CMK (cell line): ENCODE measurements at regions not wholly inside any gene's neighbourhood (a gene's known extent, or its start where the extent isn't known, plus 50 kb on each side); places are given as distances from the start of the nearest gene placed in this dataset.
A peak's percentile ranks its signal among the peaks of the same experiment; 100 is the strongest.
"Not testable (repeated sequence)": the region's sequence is repeated elsewhere in the genome, so short reads cannot be mapped to it uniquely, and the experiment has no call there.

Experiments used
- DNase-seq: peaks from one replicate; pipeline ENCODE4 v3.0.0-alpha.2; 2010; ENCODE audit warnings: low read depth

DNA sequence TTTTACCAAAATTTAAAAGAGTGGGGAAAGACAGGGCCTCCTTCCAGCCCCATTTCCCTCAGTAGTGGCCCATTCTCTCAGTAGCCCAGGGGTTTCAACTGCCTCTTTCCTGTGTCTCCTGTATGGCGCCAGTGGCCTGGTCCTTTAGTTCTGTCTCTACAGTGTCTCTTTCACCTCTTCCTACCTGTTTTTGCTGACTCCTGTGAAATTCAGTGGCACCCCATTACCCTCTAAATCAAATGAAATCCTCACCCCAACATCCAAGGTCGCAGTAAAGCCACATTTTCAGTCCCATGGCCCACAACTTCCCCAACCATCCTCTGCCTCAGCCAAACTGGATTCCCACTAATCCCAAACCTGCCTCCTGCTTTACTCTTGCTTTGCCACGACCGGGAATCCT lies 200.7 kb downstream of the IPMK start:
- no peak for DNase-seq

DNA sequence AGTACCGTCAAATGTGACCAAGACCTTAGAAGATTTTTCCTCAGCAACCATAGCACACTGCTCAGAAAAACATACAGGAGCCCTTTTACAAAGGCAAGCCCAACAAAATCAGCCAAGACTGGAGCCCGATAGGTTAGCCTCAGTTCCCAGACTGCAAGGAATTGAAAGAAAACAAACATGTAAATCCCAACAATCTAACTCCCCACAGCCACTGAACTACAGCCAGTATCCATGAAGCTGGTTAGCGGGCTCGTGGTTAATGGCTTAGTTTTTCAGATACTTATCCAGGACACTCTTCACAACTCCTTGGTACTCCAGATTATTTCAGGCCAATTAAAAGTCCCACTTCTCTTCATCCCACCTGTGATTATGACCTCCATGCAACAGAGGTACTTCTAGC lies 201.6 kb downstream of the IPMK start:
- DNase-seq = no peak

DNA sequence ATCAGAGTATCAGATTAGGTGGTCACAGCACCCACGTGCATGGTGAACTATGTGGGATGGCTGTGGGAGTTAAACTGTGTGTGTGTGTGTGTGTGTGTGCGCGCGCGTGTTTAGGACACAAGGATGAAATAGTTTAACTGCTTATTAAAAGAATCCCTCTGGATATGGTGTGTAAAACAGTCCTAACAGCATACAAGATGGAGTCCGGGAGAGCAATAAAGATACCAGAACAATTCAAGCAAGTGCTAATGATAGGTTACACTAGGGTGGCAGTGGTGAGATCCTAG lies 202.2 kb downstream of the IPMK start:
- no peak for DNase-seq

DNA sequence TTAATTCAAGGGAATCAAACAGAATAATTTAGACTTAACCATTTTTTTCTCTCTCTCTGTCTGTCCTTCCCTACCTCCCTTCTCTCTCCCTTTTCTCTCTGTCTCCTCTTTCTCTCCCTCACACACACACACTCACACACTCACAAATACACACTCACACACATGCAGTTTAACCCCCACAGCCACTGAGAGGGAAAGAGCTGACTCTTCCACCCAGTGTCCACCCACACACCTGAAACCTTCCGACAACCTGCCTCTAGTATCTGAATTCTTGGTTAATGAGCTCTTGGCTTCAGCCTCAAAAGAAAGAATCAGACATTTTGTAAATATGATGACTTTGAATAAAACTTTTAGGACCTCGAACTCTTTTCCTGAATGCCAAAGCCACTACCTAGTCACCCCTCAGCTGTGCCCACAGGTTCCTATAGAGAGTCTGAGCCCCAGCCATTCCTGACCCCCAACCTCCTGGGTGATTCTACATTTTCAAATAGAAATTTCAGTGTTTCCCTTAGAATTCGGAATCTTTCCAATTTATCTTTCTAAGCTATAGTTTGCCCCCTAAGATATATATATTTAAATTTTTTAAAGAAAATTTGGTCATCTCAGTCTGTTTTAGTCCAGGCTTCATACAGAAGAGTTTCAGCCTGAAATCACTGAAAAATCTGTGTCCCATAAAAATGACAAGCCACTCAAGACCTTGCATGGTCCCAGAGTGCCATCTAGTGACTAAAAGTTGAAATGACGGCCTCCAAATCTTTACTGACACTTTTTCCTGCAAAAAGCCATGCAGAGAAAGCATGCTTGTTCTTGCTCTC lies 202.8 kb downstream of the IPMK start:
- DNase-seq = peak; percentile 27

DNA sequence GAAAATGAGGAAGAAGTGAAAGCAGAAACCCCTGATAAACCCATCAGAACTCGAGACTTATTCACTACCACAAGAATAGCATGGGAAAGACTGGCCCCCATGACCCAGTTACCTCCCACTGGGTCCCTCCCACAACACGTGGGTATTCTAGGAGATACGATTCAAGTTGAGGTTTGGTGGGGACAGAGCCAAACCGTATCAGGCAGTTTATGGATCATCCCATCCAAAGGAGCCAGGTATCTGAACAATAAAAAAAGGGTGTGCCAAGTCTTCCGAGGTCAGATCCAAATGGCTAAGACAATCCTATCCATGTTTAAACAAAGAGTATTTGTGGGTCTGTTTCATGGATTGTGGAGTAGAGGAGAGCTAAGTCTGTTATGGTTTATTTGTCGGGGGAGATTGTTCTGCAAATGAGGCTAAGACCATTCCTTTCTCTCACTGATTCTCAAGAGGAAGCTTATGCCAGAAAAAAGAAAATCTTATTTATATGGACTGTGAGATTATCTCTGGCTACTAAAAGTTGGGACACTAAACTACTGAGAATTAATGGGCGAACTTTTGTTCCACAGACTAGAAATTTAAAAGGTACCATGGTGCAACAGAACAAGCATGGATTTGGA lies 203.7 kb downstream of the IPMK start:
- DNase-seq = no peak

DNA sequence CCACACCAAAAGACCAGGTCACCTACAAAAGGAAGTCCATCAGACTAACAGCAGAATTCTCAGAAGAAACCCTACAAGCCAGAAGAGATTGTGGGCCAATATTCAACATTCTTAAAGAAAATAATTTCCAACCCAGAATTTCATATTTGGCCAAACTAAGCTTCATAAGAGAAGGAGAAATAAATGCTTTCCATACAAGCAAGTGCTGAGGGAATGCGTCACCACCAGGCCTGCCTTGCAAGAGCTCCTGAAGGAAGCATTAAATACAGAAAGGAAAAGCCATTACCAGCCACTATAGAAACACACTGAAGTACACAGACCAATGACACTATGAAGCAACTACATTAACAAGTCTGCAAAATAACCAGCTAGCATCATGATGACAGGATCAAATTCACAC lies 209.0 kb downstream of the IPMK start:
- not testable (repeated sequence) for DNase-seq

DNA sequence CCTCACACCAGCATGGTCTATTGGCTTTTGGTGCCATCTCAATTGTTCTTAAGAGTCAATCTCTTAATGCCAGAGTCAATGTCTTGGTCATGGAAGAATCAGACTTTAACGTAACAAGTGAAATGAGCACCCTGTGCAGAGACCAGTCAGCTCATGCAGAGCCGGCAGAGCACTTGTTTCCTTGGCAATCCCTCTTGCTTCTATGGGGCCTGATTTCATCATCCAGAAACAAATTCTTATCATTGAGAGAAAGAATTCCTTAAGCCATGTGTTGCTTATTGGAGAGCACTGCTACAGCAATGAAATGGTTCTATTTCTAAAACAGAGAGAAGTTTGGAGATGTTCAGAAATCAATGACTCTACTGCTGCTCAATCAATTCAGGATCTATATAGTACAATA lies 212.8 kb downstream of the IPMK start:
- no peak for DNase-seq

DNA sequence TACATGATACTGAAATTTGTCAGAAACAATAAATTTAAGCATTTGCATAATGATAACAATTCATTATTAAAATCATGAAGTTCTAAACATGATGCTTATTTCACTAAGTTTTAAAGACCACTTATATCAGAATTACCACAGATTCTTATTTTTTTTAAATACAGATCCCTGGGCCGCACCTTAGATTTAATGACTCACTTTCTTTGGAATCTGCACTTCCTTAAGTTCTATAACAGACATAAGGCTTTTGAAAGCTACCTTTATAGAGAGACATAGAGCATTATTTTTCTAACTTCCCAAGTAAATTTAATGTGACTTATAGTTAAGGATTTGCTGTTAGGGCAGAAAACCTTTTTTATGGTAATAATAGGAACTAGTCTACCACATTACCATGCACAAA lies 214.9 kb downstream of the IPMK start:
- no peak for DNase-seq

DNA sequence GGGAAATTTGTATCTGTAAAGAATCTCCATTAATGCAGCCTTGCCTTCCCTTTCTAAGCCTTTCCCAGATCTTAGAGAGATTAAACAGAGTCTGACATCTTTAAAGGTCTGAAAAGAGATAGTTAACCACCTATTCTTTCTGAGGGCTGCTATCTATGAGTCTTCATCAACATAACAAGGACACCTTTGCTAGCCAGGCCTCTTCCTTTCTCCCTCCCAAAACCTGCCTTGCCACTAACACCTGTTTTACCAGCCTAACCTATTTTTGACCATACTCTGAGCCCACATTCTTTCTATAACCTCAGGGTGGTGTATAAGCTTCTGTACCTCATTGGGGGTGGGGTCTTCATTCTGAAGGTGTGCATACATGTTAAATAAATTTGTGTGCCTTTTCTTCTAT lies 217.1 kb downstream of the IPMK start:
- no peak for DNase-seq

DNA sequence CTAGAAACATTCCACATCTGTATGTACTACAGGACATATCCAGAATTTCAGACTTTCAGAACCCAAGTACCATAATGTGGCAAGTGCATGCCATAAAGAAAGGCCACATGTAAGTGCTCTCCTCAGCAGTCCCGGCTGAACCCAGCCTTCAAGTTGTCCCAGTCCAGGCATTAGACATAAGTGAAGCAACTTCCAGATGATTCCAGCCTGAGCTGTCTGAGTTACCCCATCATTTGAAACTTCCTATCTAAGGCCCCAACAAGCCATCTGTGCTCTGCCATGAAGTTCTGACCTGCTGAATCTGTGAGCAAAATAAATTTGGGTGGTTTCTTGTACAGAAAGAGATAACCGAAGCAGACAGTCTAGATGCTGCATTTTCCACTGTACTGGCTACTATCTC lies 218.8 kb downstream of the IPMK start:
- no peak for DNase-seq

DNA sequence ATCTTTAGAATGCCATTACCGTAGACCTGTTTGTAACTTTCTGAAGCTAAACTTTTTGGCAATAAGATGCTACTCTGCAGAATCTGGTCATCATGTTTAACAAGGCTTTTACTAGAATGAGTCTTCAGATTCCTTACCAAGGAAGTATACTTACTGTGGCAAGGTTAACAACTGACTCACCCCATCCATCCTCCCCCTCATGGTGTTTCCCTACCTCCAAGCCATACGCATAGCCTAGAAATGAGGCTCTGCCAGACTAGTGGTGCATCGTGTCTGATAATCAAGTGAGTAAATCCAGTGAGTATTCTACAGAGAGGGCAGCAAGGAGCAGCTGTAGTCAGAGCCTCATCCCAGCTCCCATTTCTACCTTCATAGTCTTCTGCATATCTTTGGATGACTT lies 223.6 kb downstream of the IPMK start:
- no peak for DNase-seq

DNA sequence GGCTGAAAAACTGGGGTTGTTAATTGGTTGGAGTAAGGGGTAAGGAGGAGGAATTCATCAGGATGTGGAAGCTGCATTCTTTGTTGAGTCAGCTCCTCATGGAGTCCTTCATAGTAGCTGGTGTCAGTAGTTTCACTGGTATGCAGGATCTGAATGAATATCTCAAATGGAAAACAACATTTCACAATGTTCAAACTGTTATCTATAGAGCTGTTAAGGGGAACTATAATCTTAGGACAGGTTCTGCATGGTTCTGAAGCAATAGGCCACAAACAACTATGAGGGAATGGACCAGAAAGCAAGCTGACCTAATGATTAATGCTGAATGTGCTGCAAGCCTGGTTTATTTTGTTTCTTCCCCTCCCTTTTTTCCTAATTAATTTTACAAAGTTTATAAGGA lies 225.8 kb downstream of the IPMK start:
- no peak for DNase-seq

DNA sequence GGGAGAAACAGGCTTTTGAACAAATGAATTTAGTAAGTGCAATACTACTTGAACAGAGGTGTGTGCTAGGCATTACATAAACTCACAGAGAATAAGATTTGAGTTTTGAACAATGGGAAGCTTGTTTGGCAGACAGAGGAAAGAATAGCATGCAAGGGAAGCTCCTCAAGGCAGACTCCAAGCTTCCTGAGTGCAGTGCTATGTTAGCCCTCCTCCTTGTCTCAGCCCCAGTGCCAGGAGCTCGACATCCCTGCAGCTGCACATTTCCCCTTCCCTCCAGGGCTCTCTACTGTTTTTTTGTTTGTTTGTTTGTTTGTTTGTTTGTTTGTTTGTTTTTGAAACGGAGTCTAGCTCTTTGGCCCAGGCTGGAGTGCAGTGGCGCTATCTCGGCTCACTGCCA lies 237.5 kb downstream of the IPMK start:
- no peak for DNase-seq

DNA sequence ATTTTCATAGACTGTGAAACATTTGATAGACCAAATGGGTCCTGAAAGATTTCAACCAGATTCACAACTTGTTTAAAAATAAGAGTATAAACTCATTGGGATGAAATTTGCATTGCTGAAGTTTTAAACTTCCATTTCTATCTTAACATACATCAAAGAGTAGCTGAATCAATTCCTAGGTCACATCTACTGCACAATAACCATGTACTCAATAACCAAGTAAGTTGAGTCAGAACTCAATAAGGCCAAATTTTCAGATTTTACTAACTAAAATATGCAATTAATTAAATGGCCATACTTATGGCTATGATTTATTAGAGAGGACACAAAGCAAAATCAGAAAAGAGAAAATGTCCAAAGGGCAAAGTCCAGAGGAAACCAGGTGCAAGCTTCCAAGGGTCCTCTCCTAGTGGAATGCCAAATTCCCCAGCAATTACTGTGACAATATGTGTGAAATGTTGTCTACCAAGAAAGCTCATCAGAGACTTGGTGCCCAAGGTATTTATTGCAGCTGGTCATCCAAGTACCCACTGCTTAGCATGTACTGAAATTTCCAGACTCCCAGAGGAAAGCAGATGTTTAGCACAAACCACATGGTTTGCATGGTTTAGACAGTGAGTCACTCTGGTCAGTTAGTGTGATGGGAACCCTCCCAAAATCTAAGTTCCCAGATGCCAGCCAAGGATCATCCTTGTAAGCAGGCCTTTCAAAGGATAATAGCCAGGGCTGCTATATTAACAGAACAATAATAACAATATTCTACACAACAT lies 238.9 kb downstream of the IPMK start:
- DNase-seq = no peak

DNA sequence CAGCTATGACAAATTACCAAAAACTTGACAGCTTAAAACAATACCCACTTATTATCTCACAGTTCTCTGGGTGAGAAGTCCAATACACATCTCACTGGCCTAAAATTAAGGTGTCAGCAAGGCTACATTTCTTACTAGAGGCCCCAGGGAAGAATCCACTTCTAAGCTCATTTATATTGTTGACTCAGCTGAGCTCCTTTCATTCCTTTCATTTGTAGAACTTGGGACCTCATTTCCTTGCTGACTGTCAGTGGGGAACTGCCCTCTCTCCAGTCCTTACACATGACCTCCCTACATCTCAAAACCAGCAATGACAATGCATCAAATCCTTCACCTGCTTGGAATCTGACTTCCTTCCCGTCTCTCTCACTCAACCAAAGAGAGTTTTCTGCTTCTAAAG lies 240.3 kb downstream of the IPMK start:
- DNase-seq = no peak

DNA sequence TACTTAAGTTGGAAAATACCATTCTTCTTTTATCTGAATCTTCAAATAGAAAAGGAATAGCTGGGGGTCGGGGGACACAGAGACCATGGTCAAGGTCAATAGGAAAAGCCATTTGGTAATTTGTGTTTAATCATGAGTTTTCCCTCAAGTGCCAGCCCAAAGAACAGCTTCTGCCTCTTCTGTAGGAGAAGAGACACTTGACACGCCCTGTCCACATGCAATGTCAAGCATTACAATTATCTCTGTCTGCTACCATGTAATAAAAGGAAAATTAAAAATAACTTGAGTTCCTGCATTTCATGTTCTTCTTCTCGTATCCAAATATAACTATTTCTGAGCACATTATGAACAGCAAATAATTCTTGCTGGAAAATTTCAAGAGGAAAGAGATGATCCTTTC lies 241.7 kb downstream of the IPMK start:
- no peak for DNase-seq

DNA sequence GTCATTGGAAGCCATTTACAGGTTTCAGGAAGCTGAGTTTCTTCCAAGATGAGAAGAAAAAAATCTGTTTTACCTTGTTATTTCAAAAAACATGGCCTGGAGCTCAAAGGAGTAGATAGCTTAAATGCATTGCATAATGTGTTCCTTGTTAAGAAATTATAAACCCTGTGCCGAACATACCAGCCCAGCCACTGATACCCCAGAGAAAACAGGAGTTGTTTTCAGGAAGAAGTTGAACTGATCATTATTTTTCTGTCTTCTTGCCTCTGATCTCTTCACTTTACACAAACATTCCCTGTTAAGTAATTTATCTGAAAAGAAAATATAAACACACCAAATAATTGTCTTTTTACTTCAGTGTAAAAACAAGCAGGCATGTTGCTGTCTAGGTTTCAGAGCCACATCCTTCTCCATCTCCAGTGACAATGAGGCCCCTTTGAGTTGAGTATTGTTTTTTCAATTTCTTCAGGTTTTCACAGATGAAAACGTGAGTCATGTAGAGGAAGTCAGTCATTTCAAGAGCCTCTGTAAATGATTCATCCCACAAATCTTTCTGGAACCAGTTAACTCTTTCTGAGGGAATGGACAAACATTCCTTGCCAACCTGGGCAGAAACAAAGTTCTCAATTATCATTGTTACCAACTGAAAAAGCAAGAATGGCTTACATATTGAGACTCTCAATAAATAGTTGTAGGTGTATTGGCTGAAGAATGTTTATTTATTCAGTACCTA lies 244.2 kb downstream of the IPMK start:
- DNase-seq = no peak

DNA sequence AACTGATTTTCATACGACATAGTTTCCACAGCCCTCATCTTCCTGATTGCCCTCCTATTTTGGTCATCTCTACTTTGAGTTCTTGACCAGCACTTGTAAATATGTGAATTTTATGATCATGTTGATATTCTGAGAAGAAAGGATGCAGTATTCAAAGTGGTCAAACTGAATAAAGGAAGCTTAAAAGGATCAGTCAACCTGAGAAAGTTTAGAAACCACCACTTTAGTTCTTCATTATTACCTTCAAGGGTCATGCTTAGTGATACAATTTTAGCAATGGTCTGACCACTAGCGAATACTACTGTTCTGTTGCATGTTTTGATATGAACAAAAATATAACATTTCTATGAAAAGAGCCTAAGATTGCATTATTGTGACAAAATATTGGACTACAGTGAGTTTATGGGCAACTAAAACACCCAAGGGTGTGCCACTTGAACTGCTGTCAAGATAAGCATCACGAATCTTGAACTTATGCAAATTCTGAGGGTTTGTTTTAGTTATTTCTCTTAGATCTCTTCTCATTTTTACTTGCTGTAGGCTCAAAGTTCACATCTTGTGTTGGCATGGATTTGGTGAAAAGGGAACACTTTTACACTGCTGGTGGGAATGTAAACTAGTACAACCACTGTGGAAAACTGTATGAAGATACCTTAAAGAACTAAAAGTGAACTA lies 247.7 kb downstream of the IPMK start:
- no peak for DNase-seq

DNA sequence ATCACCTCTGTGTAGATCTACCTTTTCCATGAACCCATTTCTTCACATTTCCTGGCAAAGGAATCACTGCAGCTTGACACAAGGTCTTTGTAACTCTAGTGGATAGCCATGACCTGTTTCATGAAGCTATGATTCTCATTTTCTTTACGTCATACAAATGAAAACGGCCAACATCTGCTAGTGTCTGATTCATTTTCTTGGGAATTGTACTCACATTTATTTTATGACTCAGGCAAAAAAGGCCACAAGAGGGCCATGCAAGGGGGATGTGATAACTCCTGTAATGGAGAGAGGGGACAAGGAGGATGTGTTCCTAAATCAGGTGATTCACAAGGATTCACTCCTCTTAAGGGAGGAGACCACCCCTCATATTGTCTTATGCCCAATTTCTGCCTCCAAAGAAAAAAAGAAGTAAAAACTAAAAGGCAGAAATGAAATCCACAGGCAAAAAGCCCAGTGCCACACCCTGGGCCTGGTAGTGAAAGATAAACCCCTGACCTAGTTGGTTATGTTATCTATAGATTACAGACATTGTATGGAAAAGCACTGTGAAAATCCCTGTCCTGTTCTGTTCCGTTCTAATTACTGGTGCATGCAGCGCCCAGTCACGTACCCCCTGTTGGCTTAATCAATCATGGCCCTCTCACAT lies 249.9 kb downstream of the IPMK start:
- DNase-seq = peak; percentile 26

DNA sequence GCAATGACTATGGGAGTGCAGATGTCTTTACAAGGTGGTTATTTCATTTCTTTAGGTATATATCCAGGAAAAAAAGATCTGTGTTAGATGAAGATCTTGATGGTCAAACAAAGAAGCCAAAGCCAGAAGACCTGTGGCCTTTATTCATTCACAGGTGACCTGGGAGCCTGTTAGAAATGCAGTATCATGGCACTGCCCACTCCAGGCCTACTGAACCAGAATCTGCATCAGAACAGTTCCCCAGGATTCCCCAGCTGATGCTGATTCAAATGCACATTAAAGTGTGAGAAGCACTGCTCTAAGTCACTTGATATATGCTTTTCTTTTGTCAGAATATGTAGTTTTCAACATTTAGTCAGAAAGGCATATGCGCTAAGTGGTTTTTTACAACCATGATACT lies 251.1 kb downstream of the IPMK start:
- DNase-seq = no peak

DNA sequence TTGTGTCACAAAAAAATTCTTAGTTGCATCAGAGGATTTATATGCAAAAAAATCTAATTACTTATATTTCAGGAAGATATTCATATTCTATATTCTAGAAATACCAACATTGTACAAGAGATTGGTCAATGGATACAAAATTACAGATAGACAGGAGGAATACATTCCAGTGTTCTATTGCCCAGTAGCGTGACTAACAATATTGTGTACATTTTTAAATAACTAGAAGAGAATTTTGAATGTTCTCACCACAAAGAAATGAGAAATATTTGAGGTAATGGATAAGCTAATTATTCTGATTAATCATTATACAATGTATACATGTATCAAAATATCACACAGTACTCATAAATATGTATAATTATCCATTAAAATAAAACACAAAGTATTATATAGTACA lies 253.3 kb downstream of the IPMK start:
- DNase-seq = no peak

DNA sequence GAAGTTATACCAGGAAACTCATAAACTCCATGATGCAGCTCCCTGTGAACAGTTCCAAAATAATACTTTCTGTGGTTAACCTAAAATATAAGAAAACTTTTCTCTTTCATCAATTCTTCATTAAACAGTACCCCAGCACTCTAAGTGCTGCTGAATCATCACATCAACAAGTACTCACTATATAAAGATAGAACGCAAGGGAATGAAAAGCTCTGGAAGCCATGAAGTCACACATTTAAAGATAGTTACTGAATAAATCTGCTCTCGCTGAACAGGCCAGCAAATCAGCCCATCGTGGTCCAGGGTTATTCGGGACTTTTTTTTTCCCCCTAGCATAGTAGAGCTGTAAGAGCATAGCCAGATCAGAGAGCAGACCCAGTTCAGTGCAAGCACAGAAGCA lies 254.3 kb downstream of the IPMK start:
- no peak for DNase-seq
